ENCODE measurements at regions not wholly inside any gene's neighbourhood (a gene's known extent, or its start where the extent isn't known, plus 50 kb on each side); places are given as distances from the start of the nearest gene placed in this dataset.
"Not testable (repeated sequence)": the region's sequence is repeated elsewhere in the genome, so short reads cannot be mapped to it uniquely, and the experiment has no call there.

DNA sequence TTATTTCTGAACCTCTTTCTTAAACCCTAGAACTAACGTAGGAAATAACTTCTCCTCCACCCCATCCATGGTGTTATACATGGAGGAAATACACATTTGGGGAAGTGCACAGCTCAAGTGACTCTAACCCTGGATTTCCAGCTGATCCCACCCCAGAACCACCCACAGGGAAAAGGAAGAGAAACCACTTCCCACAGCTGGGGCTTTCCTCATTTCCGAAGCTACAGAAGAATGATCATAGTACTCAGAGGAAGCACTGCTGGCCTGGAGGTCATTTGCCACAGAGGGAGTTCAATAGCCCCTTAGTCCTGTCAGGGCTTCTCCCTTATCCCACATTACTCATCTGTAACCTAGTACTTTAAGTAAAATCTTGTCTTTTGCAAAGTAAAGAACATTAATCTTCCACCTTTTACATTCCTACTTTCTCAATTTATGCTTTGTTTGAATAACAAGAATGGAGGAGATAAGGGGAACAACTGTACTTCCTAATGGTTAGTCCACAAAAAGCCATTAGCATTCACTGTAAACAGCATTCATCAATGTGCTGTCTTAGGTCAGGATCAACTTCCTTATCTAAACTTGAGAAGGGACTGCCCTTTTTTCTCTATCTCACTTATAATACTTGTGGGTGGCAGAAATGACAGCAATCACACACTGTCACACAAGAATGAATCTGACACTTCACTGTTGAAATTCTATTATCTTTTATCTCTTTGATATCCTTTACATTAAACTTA lies 63.0 kb upstream of the RGS1 start:
- 40 to 75% (median 63%) methylated on average over 2 of the region's 2 CpGs for WGBS, 4 donors
- no peak overlapping the region for H3K4me3 ChIP-seq
- H3K9me3 ChIP-seq (replicated peaks in 1 of 3): no peaks in the 10 kb centered on the region
- intact Hi-C loops (cut with DNase I): no loop called here
- H3K27ac ChIP-seq: peak overlapping the region in 2 of 5 donors; percentile 40 to 62
- TF ChIP-seq POLR2A (IDR thresholded peaks at IDR 0.05): no peak
- TF ChIP-seq, protein P1, sequence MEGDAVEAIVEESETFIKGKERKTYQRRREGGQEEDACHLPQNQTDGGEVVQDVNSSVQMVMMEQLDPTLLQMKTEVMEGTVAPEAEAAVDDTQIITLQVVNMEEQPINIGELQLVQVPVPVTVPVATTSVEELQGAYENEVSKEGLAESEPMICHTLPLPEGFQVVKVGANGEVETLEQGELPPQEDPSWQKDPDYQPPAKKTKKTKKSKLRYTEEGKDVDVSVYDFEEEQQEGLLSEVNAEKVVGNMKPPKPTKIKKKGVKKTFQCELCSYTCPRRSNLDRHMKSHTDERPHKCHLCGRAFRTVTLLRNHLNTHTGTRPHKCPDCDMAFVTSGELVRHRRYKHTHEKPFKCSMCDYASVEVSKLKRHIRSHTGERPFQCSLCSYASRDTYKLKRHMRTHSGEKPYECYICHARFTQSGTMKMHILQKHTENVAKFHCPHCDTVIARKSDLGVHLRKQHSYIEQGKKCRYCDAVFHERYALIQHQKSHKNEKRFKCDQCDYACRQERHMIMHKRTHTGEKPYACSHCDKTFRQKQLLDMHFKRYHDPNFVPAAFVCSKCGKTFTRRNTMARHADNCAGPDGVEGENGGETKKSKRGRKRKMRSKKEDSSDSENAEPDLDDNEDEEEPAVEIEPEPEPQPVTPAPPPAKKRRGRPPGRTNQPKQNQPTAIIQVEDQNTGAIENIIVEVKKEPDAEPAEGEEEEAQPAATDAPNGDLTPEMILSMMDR (IDR thresholded peaks at IDR 0.05): no peak
- no peaks in the 10 kb centered on the region for H3K36me3 ChIP-seq (replicated peaks in 1 of 2)
- DNase-seq: peak in 6 of 7 donors; percentile 25 to 53 (median 35)
- no peaks in the 10 kb centered on the region for H3K27me3 ChIP-seq
- H3K4me1 ChIP-seq (replicated peaks in 1 of 2): no peaks in the 10 kb centered on the region

DNA sequence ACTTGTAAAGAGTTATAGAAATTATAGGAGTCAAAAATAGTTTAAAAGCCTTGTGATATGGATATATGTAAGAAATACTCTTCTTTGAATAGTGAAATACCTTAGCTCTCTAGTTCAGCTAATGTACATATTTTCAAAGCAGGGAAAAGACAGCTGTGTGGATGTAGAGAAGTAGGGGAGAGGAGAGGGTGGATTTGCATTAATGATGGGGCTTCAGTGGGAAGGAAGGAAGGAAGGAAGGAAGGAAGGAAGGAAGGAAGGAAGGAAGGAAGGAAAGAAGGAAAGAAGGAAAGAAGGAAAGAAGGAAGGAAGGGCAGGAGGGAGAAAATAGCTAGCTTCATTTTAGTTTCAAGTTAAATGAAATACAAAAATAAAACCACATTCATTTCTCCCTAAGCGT lies 62.4 kb upstream of the RGS1 start:
- DNase-seq: no peak
- WGBS, 4 donors: 89 to 93% (median 92%) methylated on average over 1 of the region's 1 CpG
- intact Hi-C loops (cut with DNase I): no loop called here
- Histone ChIP-seq H3K9me3 (replicated peaks in 1 of 3) (no peaks in the 10 kb centered on the region), H3K4me1 (replicated peaks in 1 of 2) (no peaks in the 10 kb centered on the region), H3K27me3 (no peaks in the 10 kb centered on the region), H3K4me3 (no peak overlapping the region), H3K27ac (peak overlapping the region in 1 of 5 donors; percentile 62), H3K36me3 (replicated peaks in 1 of 2) (no peaks in the 10 kb centered on the region)
- TF ChIP-seq, protein P1 (IDR thresholded peaks at IDR 0.05): no peak
- no peak for TF ChIP-seq POLR2A (IDR thresholded peaks at IDR 0.05)

DNA sequence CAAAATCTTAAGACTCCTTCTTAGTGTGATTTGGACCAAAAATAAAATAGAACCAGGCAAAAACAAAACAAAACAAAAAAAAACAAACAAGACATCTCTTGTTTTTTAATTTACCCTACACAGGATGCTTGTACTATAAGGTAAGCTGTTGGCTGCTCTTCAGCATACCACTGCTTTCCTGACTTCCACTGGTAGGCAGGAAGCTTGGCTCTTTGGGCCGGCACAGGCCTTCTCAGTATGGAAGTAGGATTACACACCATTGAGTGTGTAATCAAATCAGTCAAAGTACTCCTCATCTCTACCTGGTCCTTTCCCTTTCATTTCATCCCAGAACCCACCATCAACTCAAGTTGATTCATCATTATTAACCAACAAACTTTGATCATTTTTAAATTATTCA lies 61.9 kb upstream of the RGS1 start:
- Histone ChIP-seq H3K4me3 (no peak overlapping the region), H3K36me3 (replicated peaks in 1 of 2) (no peaks in the 10 kb centered on the region), H3K9me3 (replicated peaks in 1 of 3) (no peaks in the 10 kb centered on the region), H3K27ac (no peak overlapping the region), H3K27me3 (no peaks in the 10 kb centered on the region), H3K4me1 (replicated peaks in 1 of 2) (no peaks in the 10 kb centered on the region)
- intact Hi-C loops (cut with DNase I): no loop called here
- 71 to 100% (median 87%) methylated on average over 1 of the region's 1 CpG for WGBS, 4 donors
- TF ChIP-seq POLR2A (IDR thresholded peaks at IDR 0.05): no peak
- TF ChIP-seq, protein P1 (IDR thresholded peaks at IDR 0.05): no peak
- no peak for DNase-seq

DNA sequence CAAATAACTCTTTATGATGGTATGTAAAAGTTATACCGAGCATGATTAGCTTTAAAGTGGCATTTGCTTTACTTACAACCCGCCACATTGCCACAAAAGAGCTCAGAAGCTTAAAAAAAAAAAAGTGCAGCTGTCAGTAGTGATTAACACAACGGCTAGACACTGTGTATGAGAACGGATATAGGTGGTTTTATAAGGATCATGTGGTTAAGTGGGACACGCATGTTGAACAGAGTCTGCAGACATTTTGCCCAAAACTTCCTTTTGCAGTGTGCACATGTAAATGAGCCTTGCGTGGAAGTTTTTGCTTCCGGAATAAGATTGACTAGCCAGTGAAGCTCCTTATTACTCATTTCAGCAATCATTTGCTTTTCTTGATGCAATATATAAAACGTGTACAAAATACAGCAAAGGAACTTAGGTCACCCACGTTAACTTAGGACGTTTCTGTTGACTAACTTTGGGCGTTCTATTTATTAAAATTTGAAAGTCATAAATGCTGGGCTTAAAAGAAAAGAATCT lies 58.7 kb upstream of the RGS1 start:
- intact Hi-C loops (cut with DNase I): no loop called here
- DNase-seq: peak in 3 of 7 donors; percentile 28 to 44 (median 37)
- TF ChIP-seq POLR2A (IDR thresholded peaks at IDR 0.05): no peak
- TF ChIP-seq, protein P1 (IDR thresholded peaks at IDR 0.05): no peak
- WGBS, 4 donors: 66 to 74% (median 68%) methylated on average over 11 of the region's 11 CpGs
- Histone ChIP-seq H3K36me3 (replicated peaks in 1 of 2) (no peaks in the 10 kb centered on the region), H3K4me3 (no peak overlapping the region), H3K27me3 (no peaks in the 10 kb centered on the region), H3K4me1 (replicated peaks in 1 of 2) (no peaks in the 10 kb centered on the region), H3K9me3 (replicated peaks in 1 of 3) (no peaks in the 10 kb centered on the region), H3K27ac (peak overlapping the region in 2 of 5 donors; percentile 18 to 29)

DNA sequence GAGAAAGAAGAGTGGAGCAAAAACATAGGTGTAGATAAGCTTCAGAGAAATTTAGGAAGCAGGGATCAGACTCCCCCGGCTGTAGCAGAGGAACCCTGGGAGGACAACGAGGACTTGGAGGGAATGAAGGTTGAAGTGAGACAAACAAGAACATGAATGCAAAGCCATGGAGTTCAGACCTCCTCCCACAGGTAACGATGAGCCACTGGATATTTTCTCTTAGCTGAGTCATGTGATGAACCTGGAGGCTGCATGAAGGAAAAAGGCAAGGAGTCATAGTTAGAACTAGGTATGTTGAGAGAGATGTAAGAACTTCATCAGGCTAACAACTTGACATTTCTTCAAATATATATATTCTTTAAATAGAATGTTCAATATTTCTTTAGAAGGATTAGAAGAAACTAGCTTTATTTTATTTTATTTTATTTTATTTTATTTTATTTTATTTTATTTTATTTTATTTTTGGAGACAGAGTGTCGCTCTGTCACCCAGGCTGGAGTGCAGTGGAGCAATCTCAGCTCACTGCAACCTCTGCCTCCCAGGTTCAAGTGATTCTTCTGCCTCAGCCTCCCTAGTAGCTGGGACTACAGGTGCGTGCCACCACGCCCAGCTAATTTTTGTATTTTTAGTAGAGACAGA lies 57.7 kb upstream of the RGS1 start:
- H3K9me3 ChIP-seq (replicated peaks in 1 of 3); H3K4me3 ChIP-seq; H3K36me3 ChIP-seq (replicated peaks in 1 of 2); H3K27me3 ChIP-seq; intact Hi-C loops (cut with DNase I); H3K4me1 ChIP-seq (replicated peaks in 1 of 2); H3K27ac ChIP-seq; DNase-seq: not testable (repeated sequence)
- 81 to 88% (median 86%) methylated on average over 6 of the region's 6 CpGs for WGBS, 4 donors
